Upper lobe of right lung (tissue), 1 donor: ENCODE measurements at regions not wholly inside any gene's neighbourhood (a gene's known extent, or its start where the extent isn't known, plus 50 kb on each side); places are given as distances from the start of the nearest gene placed in this dataset.

Source experiments
- ATAC-seq: fragments of 200-7000 bp; cut with Tn5 transposase; one replicate; pipeline ENCODE4 v1.9.1; 2020; ENCODE audit warnings: mild to moderate bottlenecking, moderate library complexity
- DNase-seq: peaks from one replicate; pipeline ENCODE4 v3.0.0-alpha.2; 2020
- H3K27ac ChIP-seq: fragments of 200-600 bp; one replicate; pipeline ENCODE4 v1.8.0; 2022
- H3K27me3 ChIP-seq: fragments of 200-600 bp; one replicate; pipeline ENCODE4 v1.8.0; 2022; ENCODE audit warnings: mild to moderate bottlenecking
- H3K36me3 ChIP-seq: fragments of 200-600 bp; one replicate; pipeline ENCODE4 v1.8.0; 2022
- H3K4me1 ChIP-seq: fragments of 200-600 bp; one replicate; pipeline ENCODE4 v1.8.0; 2022
- H3K4me3 ChIP-seq: fragments of 200-600 bp; one replicate; pipeline ENCODE4 v1.8.0; 2022; ENCODE audit warnings: mild to moderate bottlenecking
- H3K9me3 ChIP-seq: fragments of 200-600 bp; one replicate; pipeline ENCODE4 v1.8.0; 2022
- CTCF ChIP-seq: fragments of 200-600 bp; IDR thresholded peaks from one replicate; pipeline ENCODE4 v1.8.0; 2022; ENCODE audit warnings: antibody characterized with exemption
- intact Hi-C: fragments of 100-400 bp; cut with DNase I; formaldehyde crosslinking; loops from one replicate; pipeline ENCODE4 v1.11.0; 2022
- donor health status: DM: no; HTN: yes; CAD: no; lungs with severe emphysema.

- Histone ChIP-seq H3K4me1 (no peaks in the 10 kb centered on the region), H3K27me3 (no peaks in the 10 kb centered on the region), H3K27ac (no peak overlapping the region), H3K4me3 (no peak overlapping the region), H3K9me3 (no peaks in the 10 kb centered on the region), H3K36me3 (no peaks in the 10 kb centered on the region)
- intact Hi-C loops, result no loop called here
- no peak for DNase-seq
- ATAC-seq, result no peak
- TF ChIP-seq CTCF, result no peak
Measured at GRCh38 chr7:114765331-114766040, 156.4 kb upstream of the MDFIC start.

- intact Hi-C loops, result no loop called here
Measured at GRCh38 chr7:114766041-114766356, 155.9 kb upstream of the MDFIC start.

DNA sequence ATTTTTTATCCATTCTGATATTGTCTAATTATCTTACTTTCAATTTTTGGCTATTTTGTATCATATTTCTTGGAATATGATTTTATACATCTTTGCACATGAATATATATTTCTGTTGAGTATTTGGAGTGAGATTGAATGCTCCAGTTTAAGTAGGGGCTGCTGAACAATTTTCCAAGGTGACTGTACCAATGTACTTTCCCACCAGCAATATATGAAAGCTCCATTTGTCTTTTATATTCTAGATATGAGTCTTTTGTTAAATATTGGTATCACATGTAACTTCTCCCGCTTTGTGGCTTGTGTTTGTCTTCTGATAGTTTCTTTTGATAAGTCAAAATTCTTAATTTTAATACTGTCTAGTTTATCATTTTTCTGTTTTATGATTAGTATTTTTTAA, 144.6 kb upstream of the MDFIC start:
- H3K27ac ChIP-seq, result no peak overlapping the region
- intact Hi-C loops, result no loop called here
- no peak overlapping the region for H3K4me3 ChIP-seq
- ATAC-seq (no peak), DNase-seq (no peak)
- no peak for TF ChIP-seq CTCF
- H3K4me1 ChIP-seq, result no peaks in the 10 kb centered on the region
- H3K9me3 ChIP-seq, result no peaks in the 10 kb centered on the region
- no peaks in the 10 kb centered on the region for H3K27me3 ChIP-seq
- no peaks in the 10 kb centered on the region for H3K36me3 ChIP-seq

More at GRCh38 chr7:114766041-114766356, 155.9 kb upstream of the MDFIC start:
- Histone ChIP-seq H3K27me3 (no peaks in the 10 kb centered on the region), H3K27ac (no peak overlapping the region), H3K4me3 (no peak overlapping the region), H3K9me3 (no peaks in the 10 kb centered on the region), H3K36me3 (no peaks in the 10 kb centered on the region), H3K4me1 (no peaks in the 10 kb centered on the region)
- no peak for TF ChIP-seq CTCF
- no peak for DNase-seq
- ATAC-seq, result no peak

- DNase-seq (no peak), ATAC-seq (no peak)
- Histone ChIP-seq H3K27ac (no peak overlapping the region), H3K4me1 (no peaks in the 10 kb centered on the region), H3K36me3 (no peaks in the 10 kb centered on the region), H3K4me3 (no peak overlapping the region), H3K27me3 (no peaks in the 10 kb centered on the region), H3K9me3 (no peaks in the 10 kb centered on the region)
- intact Hi-C loops, result no loop called here
- TF ChIP-seq CTCF, result no peak
Measured at GRCh38 chr7:114783508-114783907, 138.4 kb upstream of the MDFIC start.

- H3K27me3 ChIP-seq, result no peaks in the 10 kb centered on the region
- intact Hi-C loops, result no loop called here
- no peak for TF ChIP-seq CTCF
Measured at GRCh38 chr7:114784177-114784576, 137.7 kb upstream of the MDFIC start.

GRCh38 chr7:114784746-114785145, 137.1 kb upstream of the MDFIC start:
- H3K27ac ChIP-seq, result no peak overlapping the region
- DNase-seq, result no peak
- intact Hi-C loops, result no loop called here
- H3K36me3 ChIP-seq, result no peaks in the 10 kb centered on the region
- H3K4me3 ChIP-seq, result no peak overlapping the region
- H3K4me1 ChIP-seq, result no peaks in the 10 kb centered on the region
- TF ChIP-seq CTCF, result no peak
- H3K27me3 ChIP-seq, result no peaks in the 10 kb centered on the region
- no peak for ATAC-seq
- H3K9me3 ChIP-seq, result no peaks in the 10 kb centered on the region

More at GRCh38 chr7:114784177-114784576, 137.7 kb upstream of the MDFIC start:
- no peaks in the 10 kb centered on the region for H3K36me3 ChIP-seq
- DNase-seq (no peak), ATAC-seq (no peak)
- H3K9me3 ChIP-seq, result no peaks in the 10 kb centered on the region
- H3K4me1 ChIP-seq, result no peaks in the 10 kb centered on the region
- H3K27ac ChIP-seq, result no peak overlapping the region
- H3K4me3 ChIP-seq, result no peak overlapping the region
